Kidney epithelial cell (primary cell): ENCODE measurements at regions not wholly inside any gene's neighbourhood (a gene's known extent, or its start where the extent isn't known, plus 50 kb on each side); places are given as distances from the start of the nearest gene placed in this dataset.

ENCODE experiments used
- DNase-seq: peaks from one replicate; pipeline ENCODE4 v3.0.0-alpha.2; 2010; ENCODE audit warnings: low read depth
- H3K27me3 ChIP-seq: 2 replicates; pipeline ENCODE4 v1.6.0; 2011; ENCODE audit warnings: low read length; ENCODE audit not compliant: control insufficient read depth, insufficient read depth
- H3K36me3 ChIP-seq: 2 replicates; pipeline ENCODE4 v1.5.1; 2011; ENCODE audit warnings: low read length; ENCODE audit not compliant: control insufficient read depth, insufficient read depth
- H3K4me3 ChIP-seq: 2 replicates; pipeline ENCODE4 v1.5.1; 2011; ENCODE audit warnings: low read depth, mild to moderate bottlenecking, control low read depth, low read length
- TF ChIP-seq, protein P1 (sequence below): IDR thresholded peaks from 2 replicates; pipeline ENCODE4 v1.5.1; 2011; ENCODE audit warnings: mild to moderate bottlenecking, moderate library complexity, low read length, control low read depth, inconsistent platforms; ENCODE audit not compliant: insufficient read depth, poor library complexity, severe bottlenecking

- TF ChIP-seq, protein P1, sequence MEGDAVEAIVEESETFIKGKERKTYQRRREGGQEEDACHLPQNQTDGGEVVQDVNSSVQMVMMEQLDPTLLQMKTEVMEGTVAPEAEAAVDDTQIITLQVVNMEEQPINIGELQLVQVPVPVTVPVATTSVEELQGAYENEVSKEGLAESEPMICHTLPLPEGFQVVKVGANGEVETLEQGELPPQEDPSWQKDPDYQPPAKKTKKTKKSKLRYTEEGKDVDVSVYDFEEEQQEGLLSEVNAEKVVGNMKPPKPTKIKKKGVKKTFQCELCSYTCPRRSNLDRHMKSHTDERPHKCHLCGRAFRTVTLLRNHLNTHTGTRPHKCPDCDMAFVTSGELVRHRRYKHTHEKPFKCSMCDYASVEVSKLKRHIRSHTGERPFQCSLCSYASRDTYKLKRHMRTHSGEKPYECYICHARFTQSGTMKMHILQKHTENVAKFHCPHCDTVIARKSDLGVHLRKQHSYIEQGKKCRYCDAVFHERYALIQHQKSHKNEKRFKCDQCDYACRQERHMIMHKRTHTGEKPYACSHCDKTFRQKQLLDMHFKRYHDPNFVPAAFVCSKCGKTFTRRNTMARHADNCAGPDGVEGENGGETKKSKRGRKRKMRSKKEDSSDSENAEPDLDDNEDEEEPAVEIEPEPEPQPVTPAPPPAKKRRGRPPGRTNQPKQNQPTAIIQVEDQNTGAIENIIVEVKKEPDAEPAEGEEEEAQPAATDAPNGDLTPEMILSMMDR, result no peak
These were observed 393.0 kb upstream of the GNPDA2 start for GRCh38 chr4:45119376-45119775.

GRCh38 chr4:45102716-45103115 is 376.4 kb upstream of the GNPDA2 start:
- Histone ChIP-seq H3K27me3 (no peaks in the 10 kb centered on the region), H3K4me3 (no peak overlapping the region), H3K36me3 (no peaks in the 10 kb centered on the region)
- TF ChIP-seq, protein P1, result no peak
- DNase-seq, result no peak

More at GRCh38 chr4:45119376-45119775, 393.0 kb upstream of the GNPDA2 start:
- no peaks in the 10 kb centered on the region for H3K36me3 ChIP-seq
- DNase-seq, result no peak
- H3K4me3 ChIP-seq, result no peak overlapping the region
- no peaks in the 10 kb centered on the region for H3K27me3 ChIP-seq

DNA sequence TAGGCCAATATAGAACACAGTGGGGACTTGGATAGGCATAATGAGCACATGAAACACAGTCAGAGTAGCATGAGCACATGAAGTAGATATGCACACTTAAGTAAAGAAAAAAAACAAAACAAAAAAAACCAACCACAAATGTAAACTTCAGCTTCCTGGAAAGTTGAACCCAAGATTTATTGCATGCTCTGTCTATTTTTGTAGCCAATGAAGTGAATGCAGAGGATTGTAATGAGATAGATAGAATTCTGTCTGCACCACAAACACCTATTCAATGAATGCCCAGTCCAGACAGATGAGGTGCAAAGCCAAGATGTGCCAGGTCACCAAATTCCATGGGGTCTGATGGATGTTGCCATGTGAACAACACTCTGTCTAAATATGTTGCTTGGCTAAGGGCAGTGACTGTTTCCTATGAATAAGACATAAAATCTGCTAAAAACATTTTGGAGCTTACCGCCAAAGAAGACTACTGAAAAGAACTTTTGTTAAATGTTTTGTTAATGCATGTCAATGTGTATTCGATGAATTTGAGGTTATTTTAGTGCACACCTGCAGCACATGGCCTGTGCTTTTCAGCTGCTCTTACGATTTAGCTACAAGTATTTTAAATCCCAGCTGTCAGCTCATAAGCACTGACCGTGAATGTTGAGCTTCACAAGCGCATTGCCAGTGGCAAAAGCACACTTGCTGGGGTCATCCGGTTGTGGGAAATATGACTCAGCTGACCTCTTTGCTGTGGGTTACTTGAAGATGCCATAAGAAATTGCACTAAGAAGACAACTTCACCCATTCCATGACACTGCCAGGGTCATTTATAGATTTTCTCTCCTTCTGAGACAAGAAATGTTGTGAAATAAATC is 374.8 kb upstream of the GNPDA2 start:
- DNase-seq, result no peak
- TF ChIP-seq, protein P1, result no peak
- H3K27me3 ChIP-seq, result no peaks in the 10 kb centered on the region
- no peak overlapping the region for H3K4me3 ChIP-seq
- no peaks in the 10 kb centered on the region for H3K36me3 ChIP-seq

GRCh38 chr4:45099471-45099870 is 373.1 kb upstream of the GNPDA2 start:
- H3K36me3 ChIP-seq, result no peaks in the 10 kb centered on the region
- H3K27me3 ChIP-seq, result no peaks in the 10 kb centered on the region
- TF ChIP-seq, protein P1, result no peak
- DNase-seq, result no peak
- no peak overlapping the region for H3K4me3 ChIP-seq

DNA sequence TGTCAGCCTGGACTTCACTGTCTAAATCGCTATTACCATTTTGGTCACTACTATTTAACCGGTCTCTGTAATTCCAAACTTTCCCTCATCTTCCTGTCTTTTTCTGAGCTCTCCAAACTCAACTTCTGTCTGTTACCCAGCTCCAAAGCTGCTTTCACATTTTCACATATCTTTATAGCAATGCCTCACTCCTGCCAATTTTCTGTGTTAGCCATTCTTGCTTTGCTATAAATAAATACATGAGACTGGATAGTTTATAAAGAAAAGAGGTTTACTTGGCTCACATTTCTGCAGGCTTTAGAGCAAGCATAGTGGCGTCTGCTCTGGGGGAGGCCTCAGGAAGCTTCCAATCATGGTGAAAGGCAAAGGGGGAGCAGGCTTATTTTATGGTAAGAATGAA is 368.3 kb upstream of the GNPDA2 start:
- TF ChIP-seq, protein P1, result no peak
- no peaks in the 10 kb centered on the region for H3K27me3 ChIP-seq
- no peak overlapping the region for H3K4me3 ChIP-seq
- no peak for DNase-seq
- no peaks in the 10 kb centered on the region for H3K36me3 ChIP-seq

GRCh38 chr4:45082101-45082500 is 355.7 kb upstream of the GNPDA2 start:
- no peaks in the 10 kb centered on the region for H3K27me3 ChIP-seq
- no peak overlapping the region for H3K4me3 ChIP-seq
- no peak for DNase-seq
- no peaks in the 10 kb centered on the region for H3K36me3 ChIP-seq
- TF ChIP-seq, protein P1, result no peak
